Heart left ventricle (tissue), 16 donors: ENCODE measurements at regions not wholly inside any gene's neighbourhood (a gene's known extent, or its start where the extent isn't known, plus 50 kb on each side); places are given as distances from the start of the nearest gene placed in this dataset.
"Not testable (repeated sequence)": the region's sequence is repeated elsewhere in the genome, so short reads cannot be mapped to it uniquely, and the experiment has no call there.

ENCODE experiments used
- ATAC-seq, 4 donors: fragments of 200-7000 bp; cut with Tn5 transposase; one replicate each; pipeline ENCODE4 v1.9.1; 2020 to 2022; ENCODE audit warnings: moderate library complexity in 4 of 4, mild to moderate bottlenecking in 3 of 4, moderate number of reproducible peaks in 1 of 4
- DNase-seq, 5 donors: peaks; one replicate each; pipeline ENCODE4 v3.0.0-alpha.2; 2020
- H3K27ac ChIP-seq, 12 donors: fragments of 200-600 bp; sonication (generic) in 4 of 12; one replicate each; pipeline versions ENCODE4 v1.5.0 to v1.8.0; 2016 to 2022; ENCODE audit warnings: mild to moderate bottlenecking in 2 of 12
- H3K27me3 ChIP-seq, 9 donors: fragments of 200-600 bp; sonication (generic) in 2 of 9; one replicate each; pipeline versions ENCODE4 v1.5.1 to v1.8.0; 2016 to 2022; ENCODE audit warnings: mild to moderate bottlenecking in 3 of 9
- H3K36me3 ChIP-seq, 9 donors: fragments of 200-600 bp; sonication (generic) in 2 of 9; one replicate each; pipeline versions ENCODE4 v1.5.0 to v1.8.0; 2018 to 2022; ENCODE audit warnings: mild to moderate bottlenecking in 2 of 9
- H3K4me1 ChIP-seq, 12 donors: fragments of 200-600 bp; sonication (generic) in 4 of 12; one replicate each; pipeline versions ENCODE4 v1.5.0 to v1.8.0; 2016 to 2022; ENCODE audit warnings: mild to moderate bottlenecking in 3 of 12
- H3K4me3 ChIP-seq, 12 donors: fragments of 200-600 bp; sonication (generic) in 4 of 12; one replicate each; pipeline versions ENCODE4 v1.5.0 to v1.8.0; 2017 to 2022; ENCODE audit warnings: mild to moderate bottlenecking in 9 of 12, moderate library complexity in 4 of 12
- H3K9me3 ChIP-seq, 12 donors: fragments of 200-600 bp; sonication (generic) in 4 of 12; one replicate each; pipeline versions ENCODE4 v1.5.0 to v1.8.0; 2016 to 2022; ENCODE audit warnings: mild to moderate bottlenecking in 1 of 12
- POLR2A ChIP-seq, 2 donors: fragments of 450-650 bp; IDR thresholded peaks; one replicate each; pipeline ENCODE4 v1.6.1; 2017; ENCODE audit warnings: antibody characterized with exemption in 2 of 2, mild to moderate bottlenecking in 2 of 2, moderate library complexity in 2 of 2
- WGBS, 4 donors: extraction: QIAGEN DNeasy Blood & Tissue Kit in 2 of 4; methylation state at CpG; one replicate each; pipeline versions ENCODE4 v1.1.5 to v1.1.7; 2013 to 2018; 5-methylcytosine and 5-hydroxymethylcytosine counted together
- intact Hi-C, 10 donors: fragments of 100-400 bp; cut with DNase I; formaldehyde crosslinking; loops; one replicate each; pipeline versions ENCODE4 v1.11.1 to v1.14.2; 2022
- TF ChIP-seq, protein P1 (sequence below), 12 donors: fragments of 200-600 bp; sonication (generic) in 4 of 12; IDR thresholded peaks; one replicate each; pipeline versions ENCODE4 v1.5.0 to v1.8.0; 2018 to 2022; ENCODE audit warnings: antibody characterized with exemption in 12 of 12, mild to moderate bottlenecking in 5 of 12
- donor health status: ischemic (EF 13 %, LVEDD 7.1; RV severe dilation, severe dysfunction).
- donor health status: healthy with polysubstance abuse.
- donor health status: DM: no; HTN: yes; CAD: no.
- donor health status: DM: no; HTN: no; CAD: no.
- donor health status: ischemic (EF 25% LVEDD 6.9; RV normal size, moderate dysfunction).
- donor health status: ischemic (EF 25% LVEDD 5.7; RV mildly dilated, moderate dysfunction).
- donor health status: healthy.
- donor health status: DM: yes; HTN: yes; CAD: no.
- donor health status: ischemic (EF 35%, LVEDD 5.7; RV mildly dilated, moderate dysfunction).
- donor health status: nonischemic (EF 11% LVEDD 7.7; RV severe dilation, severe dysfunction).
- donor health status: DM: yes; HTN: yes; CAD: no.
- donor health status: PGD.
- donor health status: ischemic (EF 29% LVEDD 5.4; RV normal size, mild dysfunction).
- donor health status: nonischemic (EF 23%, LVEDD 6.1; RV moderate dilation, normal function).

GRCh38 chr3:146705225-146705624, 100.1 kb upstream of the PLSCR5 start:
- ATAC-seq = no peak
- Histone ChIP-seq H3K4me3 (no peak overlapping the region), H3K27ac (no peak overlapping the region), H3K4me1 (no peaks in the 10 kb centered on the region), H3K27me3 (no peaks in the 10 kb centered on the region), H3K9me3 (no peaks in the 10 kb centered on the region), H3K36me3 (no peaks in the 10 kb centered on the region)
- TF ChIP-seq, protein P1, sequence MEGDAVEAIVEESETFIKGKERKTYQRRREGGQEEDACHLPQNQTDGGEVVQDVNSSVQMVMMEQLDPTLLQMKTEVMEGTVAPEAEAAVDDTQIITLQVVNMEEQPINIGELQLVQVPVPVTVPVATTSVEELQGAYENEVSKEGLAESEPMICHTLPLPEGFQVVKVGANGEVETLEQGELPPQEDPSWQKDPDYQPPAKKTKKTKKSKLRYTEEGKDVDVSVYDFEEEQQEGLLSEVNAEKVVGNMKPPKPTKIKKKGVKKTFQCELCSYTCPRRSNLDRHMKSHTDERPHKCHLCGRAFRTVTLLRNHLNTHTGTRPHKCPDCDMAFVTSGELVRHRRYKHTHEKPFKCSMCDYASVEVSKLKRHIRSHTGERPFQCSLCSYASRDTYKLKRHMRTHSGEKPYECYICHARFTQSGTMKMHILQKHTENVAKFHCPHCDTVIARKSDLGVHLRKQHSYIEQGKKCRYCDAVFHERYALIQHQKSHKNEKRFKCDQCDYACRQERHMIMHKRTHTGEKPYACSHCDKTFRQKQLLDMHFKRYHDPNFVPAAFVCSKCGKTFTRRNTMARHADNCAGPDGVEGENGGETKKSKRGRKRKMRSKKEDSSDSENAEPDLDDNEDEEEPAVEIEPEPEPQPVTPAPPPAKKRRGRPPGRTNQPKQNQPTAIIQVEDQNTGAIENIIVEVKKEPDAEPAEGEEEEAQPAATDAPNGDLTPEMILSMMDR (IDR thresholded peaks at IDR 0.05) = no peak
- no peak for TF ChIP-seq POLR2A (IDR thresholded peaks at IDR 0.05)
- no peak for DNase-seq
- intact Hi-C loops = no loop called here
- WGBS, 4 donors = 19 to 27% (median 23%) methylated on average over 2 of the region's 2 CpGs

- WGBS, 4 donors = 84 to 90% (median 86%) methylated on average over 5 of the region's 5 CpGs
- DNase-seq = no peak
- no peaks in the 10 kb centered on the region for H3K36me3 ChIP-seq
- no peak for TF ChIP-seq POLR2A (IDR thresholded peaks at IDR 0.05)
- TF ChIP-seq, protein P1 (IDR thresholded peaks at IDR 0.05) = no peak
- H3K27ac ChIP-seq = no peak overlapping the region
- intact Hi-C loops = no loop called here
- no peaks in the 10 kb centered on the region for H3K4me1 ChIP-seq
- H3K27me3 ChIP-seq = no peaks in the 10 kb centered on the region
- H3K9me3 ChIP-seq = no peaks in the 10 kb centered on the region
- ATAC-seq = no peak
- H3K4me3 ChIP-seq = no peak overlapping the region
Observed at GRCh38 chr3:146702237-146702636, 97.1 kb upstream of the PLSCR5 start.

GRCh38 chr3:146701246-146701645, 96.1 kb upstream of the PLSCR5 start:
- DNase-seq = no peak

DNA sequence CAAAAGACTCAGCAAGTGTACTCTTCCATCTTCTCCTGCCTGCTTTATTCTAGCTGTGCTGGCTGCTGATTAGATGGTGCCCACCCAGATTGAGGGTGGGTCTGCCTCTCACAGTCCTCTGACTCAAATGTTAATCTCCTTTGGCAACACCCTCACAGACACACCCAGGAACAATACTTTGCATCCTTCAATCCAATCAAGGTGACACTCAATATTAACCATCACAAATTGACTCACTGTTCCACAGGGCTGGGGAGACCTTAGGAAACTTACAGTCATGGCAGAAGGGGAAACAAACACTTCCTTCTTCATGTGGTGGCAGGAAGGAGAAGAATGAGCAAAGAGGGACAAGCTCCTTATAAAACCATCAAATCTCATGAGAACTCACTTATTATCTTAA, 94.9 kb upstream of the PLSCR5 start:
- H3K36me3 ChIP-seq, ATAC-seq, intact Hi-C loops, H3K27me3 ChIP-seq, DNase-seq, H3K9me3 ChIP-seq, H3K4me3 ChIP-seq, H3K4me1 ChIP-seq, H3K27ac ChIP-seq: not testable (repeated sequence)

More at GRCh38 chr3:146701246-146701645, 96.1 kb upstream of the PLSCR5 start:
- no peaks in the 10 kb centered on the region for H3K9me3 ChIP-seq
- ATAC-seq = no peak
- H3K27ac ChIP-seq = no peak overlapping the region
- intact Hi-C loops = no loop called here
- H3K27me3 ChIP-seq = no peaks in the 10 kb centered on the region
- no peaks in the 10 kb centered on the region for H3K36me3 ChIP-seq
- H3K4me1 ChIP-seq = no peaks in the 10 kb centered on the region
- H3K4me3 ChIP-seq = no peak overlapping the region
- no peak for TF ChIP-seq POLR2A (IDR thresholded peaks at IDR 0.05)
- TF ChIP-seq, protein P1 (IDR thresholded peaks at IDR 0.05) = no peak
- 72 to 78% (median 75%) methylated on average over 3 of the region's 3 CpGs for WGBS, 4 donors

DNA sequence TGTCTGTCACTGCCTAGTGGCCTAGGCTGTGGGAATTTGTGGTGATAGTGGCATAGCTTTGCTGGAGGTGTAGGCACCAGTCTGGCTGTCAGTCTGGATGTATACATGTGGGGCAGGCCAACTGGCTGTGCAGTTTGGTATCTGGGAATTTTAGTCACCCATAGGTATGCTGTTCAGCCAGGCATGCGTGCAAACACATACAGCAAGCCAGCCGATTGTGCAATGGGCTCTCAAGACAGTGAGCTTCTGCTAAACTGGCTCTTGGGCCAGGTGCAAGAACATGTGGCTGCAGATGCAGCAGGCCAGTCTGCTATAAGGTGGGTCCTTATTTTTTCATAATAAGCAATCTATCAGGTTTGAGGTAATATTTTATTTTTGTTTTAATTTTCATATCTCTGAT, 87.1 kb upstream of the PLSCR5 start:
- 88 to 95% (median 90%) methylated on average over 2 of the region's 2 CpGs for WGBS, 4 donors
- Histone ChIP-seq H3K27me3 (no peaks in the 10 kb centered on the region), H3K27ac (no peak overlapping the region), H3K4me3 (no peak overlapping the region), H3K36me3 (no peaks in the 10 kb centered on the region), H3K9me3 (peaks cover 0 to 26% (median 0%) of the 10 kb centered on the region in 12 donors), H3K4me1 (no peaks in the 10 kb centered on the region)
- intact Hi-C loops = no loop called here
- DNase-seq (no peak), ATAC-seq (no peak)
- TF ChIP-seq, protein P1 (IDR thresholded peaks at IDR 0.05) = no peak
- no peak for TF ChIP-seq POLR2A (IDR thresholded peaks at IDR 0.05)
